ENCODE measurements at regions not wholly inside any gene's neighbourhood (a gene's known extent, or its start where the extent isn't known, plus 50 kb on each side); places are given as distances from the start of the nearest gene placed in this dataset.
"Not testable (repeated sequence)": the region's sequence is repeated elsewhere in the genome, so short reads cannot be mapped to it uniquely, and the experiment has no call there.

GRCh38 chr7:29664999-29665398, 101.4 kb downstream of the PRR15 start:
- H3K79me1 ChIP-seq (ENCODE audit: low read length); H3K27ac ChIP-seq (ENCODE audit: low read depth, low read length): not testable (repeated sequence)
- WGBS (ENCODE audit: extremely low coverage, insufficient coverage, low lambda C conversion rate) = no CpG with 5 or more reads among the region's 1 CpG

GRCh38 chr7:29667096-29667669, 103.5 kb downstream of the PRR15 start:
- H3K4me2 ChIP-seq (ENCODE audit: low read length); H4K8ac ChIP-seq (ENCODE audit: low read depth, low read length); H3K4me3 ChIP-seq (ENCODE audit: low read length); H3K9ac ChIP-seq (ENCODE audit: low read length); H3K27ac ChIP-seq (ENCODE audit: low read depth, low read length); H2BK120ac ChIP-seq (ENCODE audit: low read depth, low read length); H3K79me2 ChIP-seq (ENCODE audit: control insufficient read depth, insufficient read depth, low read length); H4K5ac ChIP-seq (ENCODE audit: low read length); H3K18ac ChIP-seq (ENCODE audit: low read length); H2BK5ac ChIP-seq (ENCODE audit: low read length); H2AK5ac ChIP-seq (ENCODE audit: low read length); H3K36me3 ChIP-seq (ENCODE audit: control insufficient read depth, insufficient read depth, low read length); DNase-seq; H3K27me3 ChIP-seq (ENCODE audit: insufficient read depth, low read length, poor library complexity); H3K4me1 ChIP-seq (ENCODE audit: control insufficient read depth, low read depth, low read length); H3K56ac ChIP-seq (ENCODE audit: low read length); H3K79me1 ChIP-seq (ENCODE audit: low read length); H3K4ac ChIP-seq (ENCODE audit: low read depth, low read length); H2BK15ac ChIP-seq (replicated peaks; ENCODE audit: low read depth); H3K23ac ChIP-seq (ENCODE audit: low read length): not testable (repeated sequence)
- WGBS (ENCODE audit: extremely low coverage, insufficient coverage, low lambda C conversion rate) = no CpG with 5 or more reads among the region's 5 CpGs

More at GRCh38 chr7:29664999-29665398, 101.4 kb downstream of the PRR15 start:
- H3K4me1 ChIP-seq (ENCODE audit: control insufficient read depth, low read depth, low read length); H3K79me2 ChIP-seq (ENCODE audit: control insufficient read depth, insufficient read depth, low read length); H4K8ac ChIP-seq (ENCODE audit: low read depth, low read length); H3K4ac ChIP-seq (ENCODE audit: low read depth, low read length); H3K27me3 ChIP-seq (ENCODE audit: insufficient read depth, low read length, poor library complexity); H3K56ac ChIP-seq (ENCODE audit: low read length); H2BK120ac ChIP-seq (ENCODE audit: low read depth, low read length); H2AK5ac ChIP-seq (ENCODE audit: low read length); H2BK5ac ChIP-seq (ENCODE audit: low read length); H3K9ac ChIP-seq (ENCODE audit: low read length); H3K36me3 ChIP-seq (ENCODE audit: control insufficient read depth, insufficient read depth, low read length); H2BK15ac ChIP-seq (replicated peaks; ENCODE audit: low read depth); H3K23ac ChIP-seq (ENCODE audit: low read length); DNase-seq; H3K18ac ChIP-seq (ENCODE audit: low read length); H3K4me2 ChIP-seq (ENCODE audit: low read length); H4K5ac ChIP-seq (ENCODE audit: low read length); H3K4me3 ChIP-seq (ENCODE audit: low read length): not testable (repeated sequence)

- not testable (repeated sequence) for H3K27me3 ChIP-seq (ENCODE audit: insufficient read depth, low read length, poor library complexity); H3K4me3 ChIP-seq (ENCODE audit: low read length); H2BK5ac ChIP-seq (ENCODE audit: low read length); H3K23ac ChIP-seq (ENCODE audit: low read length); H3K27ac ChIP-seq (ENCODE audit: low read depth, low read length); DNase-seq; H3K4me1 ChIP-seq (ENCODE audit: control insufficient read depth, low read depth, low read length); H3K36me3 ChIP-seq (ENCODE audit: control insufficient read depth, insufficient read depth, low read length); H4K5ac ChIP-seq (ENCODE audit: low read length); H3K79me2 ChIP-seq (ENCODE audit: control insufficient read depth, insufficient read depth, low read length); H3K18ac ChIP-seq (ENCODE audit: low read length); H2BK15ac ChIP-seq (replicated peaks; ENCODE audit: low read depth); H3K9ac ChIP-seq (ENCODE audit: low read length); H3K4me2 ChIP-seq (ENCODE audit: low read length); H2BK120ac ChIP-seq (ENCODE audit: low read depth, low read length); H3K4ac ChIP-seq (ENCODE audit: low read depth, low read length); H3K79me1 ChIP-seq (ENCODE audit: low read length); H4K8ac ChIP-seq (ENCODE audit: low read depth, low read length); H2AK5ac ChIP-seq (ENCODE audit: low read length); H3K56ac ChIP-seq (ENCODE audit: low read length)
- no CpG with 5 or more reads among the region's 3 CpGs for WGBS (ENCODE audit: extremely low coverage, insufficient coverage, low lambda C conversion rate)
Observed at GRCh38 chr7:29671286-29671685, 107.7 kb downstream of the PRR15 start.

DNA sequence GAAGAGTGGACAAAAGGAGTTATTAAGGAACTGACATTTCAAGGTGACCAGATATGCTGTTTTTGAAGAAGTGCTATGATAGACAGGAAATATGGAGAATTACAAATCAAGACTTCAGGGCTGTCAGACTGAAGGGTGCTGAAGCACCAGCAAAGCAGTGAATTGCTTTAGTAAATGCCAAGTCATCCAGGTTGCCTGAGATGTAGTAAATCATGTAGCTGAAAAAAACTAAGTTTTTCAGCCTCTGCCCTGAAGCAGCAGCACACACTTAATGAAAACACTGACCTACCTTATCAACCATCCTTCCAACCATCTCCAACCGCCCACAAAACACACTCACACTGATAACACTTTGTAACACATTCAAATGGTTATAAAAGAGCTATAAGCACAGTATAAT, 110.0 kb downstream of the PRR15 start:
- WGBS (ENCODE audit: extremely low coverage, insufficient coverage, low lambda C conversion rate) = no CpG with 5 or more reads among the region's 1 CpG
- not testable (repeated sequence) for H3K4ac ChIP-seq (ENCODE audit: low read depth, low read length); H3K18ac ChIP-seq (ENCODE audit: low read length); H3K4me1 ChIP-seq (ENCODE audit: control insufficient read depth, low read depth, low read length); H3K23ac ChIP-seq (ENCODE audit: low read length); H3K9ac ChIP-seq (ENCODE audit: low read length); H2AK5ac ChIP-seq (ENCODE audit: low read length); H2BK15ac ChIP-seq (replicated peaks; ENCODE audit: low read depth); H3K4me3 ChIP-seq (ENCODE audit: low read length); H3K36me3 ChIP-seq (ENCODE audit: control insufficient read depth, insufficient read depth, low read length); H4K5ac ChIP-seq (ENCODE audit: low read length); H3K79me2 ChIP-seq (ENCODE audit: control insufficient read depth, insufficient read depth, low read length); H3K79me1 ChIP-seq (ENCODE audit: low read length); H3K27ac ChIP-seq (ENCODE audit: low read depth, low read length); DNase-seq; H3K27me3 ChIP-seq (ENCODE audit: insufficient read depth, low read length, poor library complexity); H2BK120ac ChIP-seq (ENCODE audit: low read depth, low read length); H2BK5ac ChIP-seq (ENCODE audit: low read length); H3K4me2 ChIP-seq (ENCODE audit: low read length); H4K8ac ChIP-seq (ENCODE audit: low read depth, low read length); H3K56ac ChIP-seq (ENCODE audit: low read length)

- not testable (repeated sequence) for H2BK120ac ChIP-seq (ENCODE audit: low read depth, low read length); H3K4me3 ChIP-seq (ENCODE audit: low read length); H2AK5ac ChIP-seq (ENCODE audit: low read length); H3K27me3 ChIP-seq (ENCODE audit: insufficient read depth, low read length, poor library complexity); H3K79me1 ChIP-seq (ENCODE audit: low read length); H3K18ac ChIP-seq (ENCODE audit: low read length); DNase-seq; H3K36me3 ChIP-seq (ENCODE audit: control insufficient read depth, insufficient read depth, low read length); H3K23ac ChIP-seq (ENCODE audit: low read length); H3K79me2 ChIP-seq (ENCODE audit: control insufficient read depth, insufficient read depth, low read length); H4K8ac ChIP-seq (ENCODE audit: low read depth, low read length); H4K5ac ChIP-seq (ENCODE audit: low read length); H3K27ac ChIP-seq (ENCODE audit: low read depth, low read length); H2BK5ac ChIP-seq (ENCODE audit: low read length); H3K4me2 ChIP-seq (ENCODE audit: low read length); H3K4me1 ChIP-seq (ENCODE audit: control insufficient read depth, low read depth, low read length); H3K9ac ChIP-seq (ENCODE audit: low read length); H2BK15ac ChIP-seq (replicated peaks; ENCODE audit: low read depth); H3K4ac ChIP-seq (ENCODE audit: low read depth, low read length); H3K56ac ChIP-seq (ENCODE audit: low read length)
- no CpG with 5 or more reads among the region's 6 CpGs for WGBS (ENCODE audit: extremely low coverage, insufficient coverage, low lambda C conversion rate)
Observed at GRCh38 chr7:29674626-29675025, 111.0 kb downstream of the PRR15 start.

DNA sequence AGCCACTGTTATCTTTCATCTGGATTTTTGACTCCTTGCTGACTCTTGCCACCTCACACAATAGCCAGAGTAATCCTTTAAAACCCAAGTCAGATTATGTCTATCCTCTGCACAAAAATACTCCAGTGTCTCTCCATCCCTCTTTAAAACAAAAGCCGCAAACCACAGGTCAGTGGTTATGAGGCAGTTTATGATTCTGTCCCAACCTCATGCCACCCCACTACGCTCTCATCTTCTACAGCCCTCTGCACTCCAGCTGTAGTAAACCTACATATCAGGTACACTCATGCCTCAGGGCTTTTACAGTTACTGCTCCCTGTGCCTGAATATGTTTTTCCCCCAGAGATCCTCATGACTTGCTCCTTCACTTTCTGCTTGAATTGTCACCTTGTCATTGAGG, 113.6 kb downstream of the PRR15 start:
- not testable (repeated sequence) for DNase-seq; H4K5ac ChIP-seq (ENCODE audit: low read length); H3K4me1 ChIP-seq (ENCODE audit: control insufficient read depth, low read depth, low read length); H3K27me3 ChIP-seq (ENCODE audit: insufficient read depth, low read length, poor library complexity); H2BK15ac ChIP-seq (replicated peaks; ENCODE audit: low read depth); H2BK120ac ChIP-seq (ENCODE audit: low read depth, low read length); H3K23ac ChIP-seq (ENCODE audit: low read length); H2AK5ac ChIP-seq (ENCODE audit: low read length); H3K9ac ChIP-seq (ENCODE audit: low read length); H3K56ac ChIP-seq (ENCODE audit: low read length); H3K18ac ChIP-seq (ENCODE audit: low read length); H3K27ac ChIP-seq (ENCODE audit: low read depth, low read length); H3K36me3 ChIP-seq (ENCODE audit: control insufficient read depth, insufficient read depth, low read length); H4K8ac ChIP-seq (ENCODE audit: low read depth, low read length); H3K4me3 ChIP-seq (ENCODE audit: low read length); H2BK5ac ChIP-seq (ENCODE audit: low read length); H3K4ac ChIP-seq (ENCODE audit: low read depth, low read length); H3K79me2 ChIP-seq (ENCODE audit: control insufficient read depth, insufficient read depth, low read length); H3K4me2 ChIP-seq (ENCODE audit: low read length); H3K79me1 ChIP-seq (ENCODE audit: low read length)
- whole genome bisulfite sequencing (ENCODE audit: extremely low coverage, insufficient coverage, low lambda C conversion rate) = no CpG with 5 or more reads among the region's 2 CpGs

Measured in mesendoderm (in vitro differentiated cells).